ENCODE measurements at regions not wholly inside any gene's neighbourhood (a gene's known extent, or its start where the extent isn't known, plus 50 kb on each side); places are given as distances from the start of the nearest gene placed in this dataset.

DNA sequence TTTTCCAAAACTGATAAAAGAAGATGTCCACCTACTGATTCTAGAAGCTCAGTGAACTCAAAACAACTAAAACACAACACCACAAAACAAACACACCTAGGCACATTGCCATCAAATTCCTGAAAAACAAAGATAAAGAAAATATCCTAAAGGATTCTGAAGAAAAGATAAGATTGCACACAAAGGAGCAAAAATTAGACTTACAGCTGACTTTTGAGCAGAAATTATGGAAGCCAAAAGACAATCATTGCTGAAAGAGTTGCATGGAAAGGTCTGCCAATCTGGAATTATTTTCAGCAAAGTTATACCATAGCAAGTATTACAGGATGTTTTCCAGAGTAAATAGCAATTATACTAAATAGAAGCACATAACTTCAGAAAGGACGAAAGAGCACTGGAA is 128.2 kb upstream of the IRX2 start:
- H3K36me3 ChIP-seq (ENCODE audit: low read depth): no peaks in the 10 kb centered on the region
- no peak overlapping the region for H3K4me3 ChIP-seq (ENCODE audit: severe bottlenecking)
- ATAC-seq (ENCODE audit: low read depth) (no peak), DNase-seq (ENCODE audit: low spot score) (no peak)
- no peak overlapping the region for H3K27ac ChIP-seq (ENCODE audit: poor library complexity, severe bottlenecking)
- H3K27me3 ChIP-seq (ENCODE audit: insufficient read depth, poor library complexity, severe bottlenecking): no peaks in the 10 kb centered on the region
- H3K4me1 ChIP-seq (ENCODE audit: insufficient read depth, poor library complexity, severe bottlenecking): no peaks in the 10 kb centered on the region
- TF ChIP-seq, protein P1, sequence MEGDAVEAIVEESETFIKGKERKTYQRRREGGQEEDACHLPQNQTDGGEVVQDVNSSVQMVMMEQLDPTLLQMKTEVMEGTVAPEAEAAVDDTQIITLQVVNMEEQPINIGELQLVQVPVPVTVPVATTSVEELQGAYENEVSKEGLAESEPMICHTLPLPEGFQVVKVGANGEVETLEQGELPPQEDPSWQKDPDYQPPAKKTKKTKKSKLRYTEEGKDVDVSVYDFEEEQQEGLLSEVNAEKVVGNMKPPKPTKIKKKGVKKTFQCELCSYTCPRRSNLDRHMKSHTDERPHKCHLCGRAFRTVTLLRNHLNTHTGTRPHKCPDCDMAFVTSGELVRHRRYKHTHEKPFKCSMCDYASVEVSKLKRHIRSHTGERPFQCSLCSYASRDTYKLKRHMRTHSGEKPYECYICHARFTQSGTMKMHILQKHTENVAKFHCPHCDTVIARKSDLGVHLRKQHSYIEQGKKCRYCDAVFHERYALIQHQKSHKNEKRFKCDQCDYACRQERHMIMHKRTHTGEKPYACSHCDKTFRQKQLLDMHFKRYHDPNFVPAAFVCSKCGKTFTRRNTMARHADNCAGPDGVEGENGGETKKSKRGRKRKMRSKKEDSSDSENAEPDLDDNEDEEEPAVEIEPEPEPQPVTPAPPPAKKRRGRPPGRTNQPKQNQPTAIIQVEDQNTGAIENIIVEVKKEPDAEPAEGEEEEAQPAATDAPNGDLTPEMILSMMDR (IDR thresholded peaks at IDR 0.05; ENCODE audit: poor library complexity, severe bottlenecking): no peak
- H3K9me3 ChIP-seq (ENCODE audit: severe bottlenecking): peaks cover 14% of the 10 kb centered on the region

DNA sequence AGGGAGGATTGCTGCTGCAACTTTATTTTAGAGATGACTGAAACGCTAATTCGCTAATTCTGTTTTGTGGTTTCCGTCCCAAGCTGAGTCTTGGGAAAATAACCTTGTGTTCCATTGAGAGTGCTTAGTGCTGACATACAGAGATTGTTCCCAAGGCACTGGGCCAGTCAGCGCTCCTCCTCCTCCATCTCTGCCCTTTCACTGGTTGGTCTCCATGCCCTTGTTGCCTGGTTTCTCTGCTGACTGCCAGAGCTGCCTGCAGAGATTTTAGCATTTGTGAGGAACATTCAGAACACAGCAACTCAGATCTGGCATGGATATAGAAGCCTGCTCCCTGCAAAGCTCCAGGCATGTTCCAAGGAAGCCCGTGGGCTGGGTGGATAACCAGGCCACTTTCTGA is 126.0 kb upstream of the IRX2 start:
- H3K4me3 ChIP-seq (ENCODE audit: severe bottlenecking): no peak overlapping the region
- no peak for ATAC-seq (ENCODE audit: low read depth)

DNA sequence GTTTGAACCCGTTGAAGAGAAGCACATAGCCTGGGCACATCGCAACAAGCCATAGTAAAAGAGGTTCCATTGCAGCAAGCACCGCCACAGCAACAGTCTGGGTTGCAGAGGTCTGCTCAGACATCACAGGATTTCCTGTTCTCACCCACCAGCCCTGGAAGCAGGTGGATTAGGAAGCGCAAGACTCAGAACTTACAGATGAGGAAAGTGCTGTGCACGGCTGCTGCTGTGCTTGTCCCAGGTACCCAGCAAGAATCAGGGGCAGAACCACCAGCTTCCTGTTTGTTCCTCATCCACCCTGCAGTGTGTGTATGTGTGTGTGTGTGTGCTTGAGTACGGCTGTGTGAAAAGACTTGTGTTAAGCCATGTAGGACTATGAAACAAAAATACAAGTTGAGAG is 124.7 kb upstream of the IRX2 start:
- H3K9me3 ChIP-seq (ENCODE audit: severe bottlenecking): peaks cover 14% of the 10 kb centered on the region
- no peak for DNase-seq (ENCODE audit: low spot score)
- ATAC-seq (ENCODE audit: low read depth): no peak
- no peaks in the 10 kb centered on the region for H3K4me1 ChIP-seq (ENCODE audit: insufficient read depth, poor library complexity, severe bottlenecking)
- no peak overlapping the region for H3K27ac ChIP-seq (ENCODE audit: poor library complexity, severe bottlenecking)
- TF ChIP-seq, protein P1 (IDR thresholded peaks at IDR 0.05; ENCODE audit: poor library complexity, severe bottlenecking): no peak
- H3K36me3 ChIP-seq (ENCODE audit: low read depth): no peaks in the 10 kb centered on the region
- no peak overlapping the region for H3K4me3 ChIP-seq (ENCODE audit: severe bottlenecking)
- no peaks in the 10 kb centered on the region for H3K27me3 ChIP-seq (ENCODE audit: insufficient read depth, poor library complexity, severe bottlenecking)

More for the DNA sequence above, 126.0 kb upstream of the IRX2 start:
- TF ChIP-seq, protein P1 (IDR thresholded peaks at IDR 0.05; ENCODE audit: poor library complexity, severe bottlenecking): no peak
- no peaks in the 10 kb centered on the region for H3K36me3 ChIP-seq (ENCODE audit: low read depth)
- DNase-seq (ENCODE audit: low spot score): no peak
- no peaks in the 10 kb centered on the region for H3K27me3 ChIP-seq (ENCODE audit: insufficient read depth, poor library complexity, severe bottlenecking)
- H3K27ac ChIP-seq (ENCODE audit: poor library complexity, severe bottlenecking): no peak overlapping the region
- H3K9me3 ChIP-seq (ENCODE audit: severe bottlenecking): peaks cover 14% of the 10 kb centered on the region
- no peaks in the 10 kb centered on the region for H3K4me1 ChIP-seq (ENCODE audit: insufficient read depth, poor library complexity, severe bottlenecking)

DNA sequence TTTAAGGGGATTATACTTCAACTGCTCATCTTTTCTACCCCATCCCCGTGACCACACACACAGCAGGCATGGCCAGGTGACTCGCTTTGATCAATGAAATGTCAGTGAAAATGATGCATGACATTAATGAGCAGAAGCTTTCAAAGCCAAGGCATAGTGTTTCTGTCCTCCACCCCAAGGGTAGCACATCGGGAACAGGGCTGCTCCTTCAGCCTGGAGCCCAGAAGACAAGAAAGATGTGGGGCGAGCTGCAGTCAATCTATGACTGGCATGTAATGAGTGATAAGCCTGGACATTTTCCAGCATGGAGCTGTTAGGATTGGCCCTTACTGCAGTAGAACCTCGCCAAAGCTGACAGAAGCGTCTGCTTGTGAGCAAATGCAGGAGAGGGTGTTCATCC is 122.6 kb upstream of the IRX2 start:
- Histone ChIP-seq H3K4me3 (ENCODE audit: severe bottlenecking) (no peak overlapping the region), H3K9me3 (ENCODE audit: severe bottlenecking) (peaks cover 2% of the 10 kb centered on the region), H3K27me3 (ENCODE audit: insufficient read depth, poor library complexity, severe bottlenecking) (no peaks in the 10 kb centered on the region), H3K27ac (ENCODE audit: poor library complexity, severe bottlenecking) (no peak overlapping the region), H3K4me1 (ENCODE audit: insufficient read depth, poor library complexity, severe bottlenecking) (no peaks in the 10 kb centered on the region), H3K36me3 (ENCODE audit: low read depth) (no peaks in the 10 kb centered on the region)
- DNase-seq (ENCODE audit: low spot score) (no peak), ATAC-seq (ENCODE audit: low read depth) (no peak)
- TF ChIP-seq, protein P1 (IDR thresholded peaks at IDR 0.05; ENCODE audit: poor library complexity, severe bottlenecking): no peak

DNA sequence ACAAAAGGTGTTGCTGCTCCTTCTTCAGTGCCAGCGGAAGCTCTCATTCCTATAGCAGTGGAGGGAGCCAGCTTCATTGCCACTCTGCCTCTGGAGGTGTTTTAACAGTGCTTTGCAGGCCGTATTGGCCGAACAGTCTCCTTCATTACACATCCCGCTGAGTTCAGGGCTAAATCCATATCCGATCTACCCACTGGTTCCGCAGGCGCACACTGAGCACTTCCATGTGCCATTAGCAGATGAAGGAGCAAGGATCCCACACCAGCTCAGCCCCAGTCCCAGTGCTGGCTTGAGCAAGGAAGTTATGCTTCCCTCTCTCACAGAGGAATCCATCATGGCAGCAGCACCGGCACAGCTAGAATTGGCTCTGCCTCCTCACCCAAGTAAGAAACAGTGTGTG is 121.2 kb upstream of the IRX2 start:
- Histone ChIP-seq H3K9me3 (ENCODE audit: severe bottlenecking) (no peaks in the 10 kb centered on the region), H3K27me3 (ENCODE audit: insufficient read depth, poor library complexity, severe bottlenecking) (no peaks in the 10 kb centered on the region), H3K36me3 (ENCODE audit: low read depth) (no peaks in the 10 kb centered on the region), H3K27ac (ENCODE audit: poor library complexity, severe bottlenecking) (no peak overlapping the region), H3K4me1 (ENCODE audit: insufficient read depth, poor library complexity, severe bottlenecking) (no peaks in the 10 kb centered on the region), H3K4me3 (ENCODE audit: severe bottlenecking) (no peak overlapping the region)
- DNase-seq (ENCODE audit: low spot score) (no peak), ATAC-seq (ENCODE audit: low read depth) (no peak)
- TF ChIP-seq, protein P1 (IDR thresholded peaks at IDR 0.05; ENCODE audit: poor library complexity, severe bottlenecking): no peak

Measured in RWPE2 (cell line).